ENCODE measurements at regions not wholly inside any gene's neighbourhood (a gene's known extent, or its start where the extent isn't known, plus 50 kb on each side); places are given as distances from the start of the nearest gene placed in this dataset.

DNA sequence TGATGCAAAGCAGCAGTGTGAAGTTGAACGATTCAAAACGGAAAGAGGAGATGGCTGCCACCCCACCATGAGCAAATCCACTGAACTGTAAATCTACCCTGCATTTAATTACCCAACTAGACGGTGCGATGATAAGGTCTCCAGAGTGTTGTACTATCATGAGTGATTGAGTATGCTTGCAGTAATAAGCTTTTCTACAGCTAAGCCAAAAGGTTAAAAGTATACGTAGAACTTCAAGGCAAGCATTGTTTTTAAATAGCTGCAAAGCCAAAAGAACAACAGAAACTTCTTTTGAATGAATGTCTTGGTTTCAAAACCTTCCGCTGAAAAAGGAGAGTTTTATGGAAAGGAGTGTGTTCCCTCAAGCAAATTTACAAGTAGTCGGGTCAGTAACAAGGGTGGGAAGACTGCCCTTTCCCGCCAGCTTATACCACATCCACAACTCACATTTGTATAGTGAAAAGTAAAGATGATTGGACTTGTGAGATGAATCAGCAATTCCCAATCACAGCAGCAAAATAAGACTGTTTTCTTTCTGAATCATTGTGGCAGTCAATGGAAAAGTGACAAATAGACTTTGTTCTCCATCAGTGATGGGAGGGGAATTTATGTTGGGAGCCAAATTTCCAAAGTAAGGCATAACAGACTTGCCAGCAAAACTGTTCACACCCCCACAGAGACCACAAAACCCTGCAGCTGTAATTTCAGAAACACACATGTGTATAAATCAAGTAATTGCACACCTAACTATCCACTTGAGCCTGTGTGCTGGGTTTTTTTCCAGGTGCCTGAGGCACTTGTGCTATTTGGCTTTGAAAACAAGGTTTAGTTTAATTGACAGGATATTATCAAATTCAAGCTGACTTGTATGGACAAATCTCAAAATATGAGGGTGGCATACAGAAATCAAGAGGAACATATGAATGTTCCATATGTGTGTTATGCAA, 407.7 kb upstream of the GRAMD2B start:
- intact Hi-C loops (cut with micrococcal nuclease; ENCODE audit: unreplicated experiment), result no loop called here
- Histone ChIP-seq H3K36me3 (ENCODE audit: control insufficient read depth in 2 of 2, insufficient read depth in 2 of 2, low read length in 1 of 2) (no peaks in the 10 kb centered on the region), H3K27me3 (replicated peaks in 1 of 2; ENCODE audit: control insufficient read depth in 2 of 2, insufficient read depth in 2 of 2, low read length in 1 of 2) (no peaks in the 10 kb centered on the region), H4K20me1 (ENCODE audit: control insufficient read depth, insufficient read depth) (no peaks in the 10 kb centered on the region), H3K79me2 (ENCODE audit: control insufficient read depth, insufficient read depth, low read length) (no peaks in the 10 kb centered on the region), H2AFZ (ENCODE audit: control insufficient read depth, low read depth, low read length) (no peak overlapping the region), H3K4me2 (ENCODE audit: control insufficient read depth, insufficient read depth) (no peak overlapping the region), H3K4me3 (no peak overlapping the region), H3K27ac (ENCODE audit: control insufficient read depth, insufficient read depth) (no peak overlapping the region), H3K9ac (ENCODE audit: control insufficient read depth, insufficient read depth, low read length) (no peak overlapping the region), H3K9me3 (replicated peaks; ENCODE audit: control insufficient read depth, insufficient read depth, low read length) (no peaks in the 10 kb centered on the region), H3K4me1 (ENCODE audit: control insufficient read depth, insufficient read depth, low read length) (no peaks in the 10 kb centered on the region)
- BruUV-seq (replicated peaks), result no TSS peak
- 36% methylated on average over 8 of the region's 8 CpGs for WGBS (ENCODE audit: insufficient coverage, insufficient replicate concordance, low lambda C conversion rate, missing lambda C conversion rate)
- DNase-seq (ENCODE audit: low read depth, low spot score) (no peak), FAIRE-seq (no peak), ATAC-seq (no peak)
- in situ Hi-C loops (cut with MboI), result no loop called here
- ChIA-PET SMC1A (ENCODE audit: uncharacterized antibody, unreplicated experiment) (no interaction called here), POLR2A (no interaction called here), CTCF (no interaction called here), RAD21 (ENCODE audit: unreplicated experiment) (no interaction called here)
- TF ChIP-seq CHD2 (IDR thresholded peaks at IDR 0.05; ENCODE audit: borderline replicate concordance, low read depth, low read length) (no peak), CBX5 (IDR thresholded peaks at IDR 0.05; ENCODE audit: low read depth) (no peak), BCL11A (IDR thresholded peaks at IDR 0.05; ENCODE audit: low read depth, low read length) (no peak), POLR2AphosphoS2 (IDR thresholded peaks at IDR 0.05; ENCODE audit: low read depth, low read length) (no peak), ELK1 (IDR thresholded peaks at IDR 0.05; ENCODE audit: low read depth, low read length) (no peak), LARP7 (IDR thresholded peaks at IDR 0.05) (no peak), NR2C1 (IDR thresholded peaks at IDR 0.05) (no peak), RAD21 (IDR thresholded peaks at IDR 0.05; ENCODE audit: insufficient read depth, low read depth, low read length) (no peak), BCLAF1 (IDR thresholded peaks at IDR 0.05) (no peak), SREBF1 (IDR thresholded peaks at IDR 0.05; ENCODE audit: low read length) (no peak), BMI1 (IDR thresholded peaks at IDR 0.05; ENCODE audit: borderline replicate concordance) (no peak), SIX5 (IDR thresholded peaks at IDR 0.05; ENCODE audit: low read depth, low read length, severe bottlenecking) (no peak)
- TF ChIP-seq, protein P1, sequence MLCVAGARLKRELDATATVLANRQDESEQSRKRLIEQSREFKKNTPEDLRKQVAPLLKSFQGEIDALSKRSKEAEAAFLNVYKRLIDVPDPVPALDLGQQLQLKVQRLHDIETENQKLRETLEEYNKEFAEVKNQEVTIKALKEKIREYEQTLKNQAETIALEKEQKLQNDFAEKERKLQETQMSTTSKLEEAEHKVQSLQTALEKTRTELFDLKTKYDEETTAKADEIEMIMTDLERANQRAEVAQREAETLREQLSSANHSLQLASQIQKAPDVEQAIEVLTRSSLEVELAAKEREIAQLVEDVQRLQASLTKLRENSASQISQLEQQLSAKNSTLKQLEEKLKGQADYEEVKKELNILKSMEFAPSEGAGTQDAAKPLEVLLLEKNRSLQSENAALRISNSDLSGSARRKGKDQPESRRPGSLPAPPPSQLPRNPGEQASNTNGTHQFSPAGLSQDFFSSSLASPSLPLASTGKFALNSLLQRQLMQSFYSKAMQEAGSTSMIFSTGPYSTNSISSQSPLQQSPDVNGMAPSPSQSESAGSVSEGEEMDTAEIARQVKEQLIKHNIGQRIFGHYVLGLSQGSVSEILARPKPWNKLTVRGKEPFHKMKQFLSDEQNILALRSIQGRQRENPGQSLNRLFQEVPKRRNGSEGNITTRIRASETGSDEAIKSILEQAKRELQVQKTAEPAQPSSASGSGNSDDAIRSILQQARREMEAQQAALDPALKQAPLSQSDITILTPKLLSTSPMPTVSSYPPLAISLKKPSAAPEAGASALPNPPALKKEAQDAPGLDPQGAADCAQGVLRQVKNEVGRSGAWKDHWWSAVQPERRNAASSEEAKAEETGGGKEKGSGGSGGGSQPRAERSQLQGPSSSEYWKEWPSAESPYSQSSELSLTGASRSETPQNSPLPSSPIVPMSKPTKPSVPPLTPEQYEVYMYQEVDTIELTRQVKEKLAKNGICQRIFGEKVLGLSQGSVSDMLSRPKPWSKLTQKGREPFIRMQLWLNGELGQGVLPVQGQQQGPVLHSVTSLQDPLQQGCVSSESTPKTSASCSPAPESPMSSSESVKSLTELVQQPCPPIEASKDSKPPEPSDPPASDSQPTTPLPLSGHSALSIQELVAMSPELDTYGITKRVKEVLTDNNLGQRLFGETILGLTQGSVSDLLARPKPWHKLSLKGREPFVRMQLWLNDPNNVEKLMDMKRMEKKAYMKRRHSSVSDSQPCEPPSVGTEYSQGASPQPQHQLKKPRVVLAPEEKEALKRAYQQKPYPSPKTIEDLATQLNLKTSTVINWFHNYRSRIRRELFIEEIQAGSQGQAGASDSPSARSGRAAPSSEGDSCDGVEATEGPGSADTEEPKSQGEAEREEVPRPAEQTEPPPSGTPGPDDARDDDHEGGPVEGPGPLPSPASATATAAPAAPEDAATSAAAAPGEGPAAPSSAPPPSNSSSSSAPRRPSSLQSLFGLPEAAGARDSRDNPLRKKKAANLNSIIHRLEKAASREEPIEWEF (IDR thresholded peaks at IDR 0.05; ENCODE audit: insufficient replicate concordance, low read depth, low read length), result no peak

Data from GM12878 (cell line).